GM23248 (cell line): ENCODE measurements at regions not wholly inside any gene's neighbourhood (a gene's known extent, or its start where the extent isn't known, plus 50 kb on each side); places are given as distances from the start of the nearest gene placed in this dataset.

ENCODE experiments used
- EZH2 ChIP-seq: fragments of 200-600 bp; sonication (generic); IDR thresholded peaks from 2 replicates; pipeline ENCODE4 v1.6.1; 2018; ENCODE audit warnings: antibody characterized with exemption, mild to moderate bottlenecking; ENCODE audit not compliant: insufficient read depth, poor library complexity, severe bottlenecking
- EZH2phosphoT487 ChIP-seq: fragments of 200-600 bp; sonication (generic); IDR thresholded peaks from 2 replicates; pipeline ENCODE4 v1.6.1; 2018; ENCODE audit warnings: antibody characterized with exemption, moderate library complexity, mild to moderate bottlenecking, low read depth; ENCODE audit not compliant: insufficient read depth

- no peak for TF ChIP-seq EZH2phosphoT487
- no peak for TF ChIP-seq EZH2
Observed at GRCh38 chr4:178347111-178347510, 904.9 kb upstream of the AGA start.
